K562 (cell line): ENCODE measurements at regions not wholly inside any gene's neighbourhood (a gene's known extent, or its start where the extent isn't known, plus 50 kb on each side); places are given as distances from the start of the nearest gene placed in this dataset.
A peak's percentile ranks its signal among the peaks of the same experiment; 100 is the strongest.

Experiments used
- ATAC-seq: fragments of 200-7000 bp; cut with Tn5 transposase; 3 replicates; pipeline ENCODE4 v1.9.1; 2020; ENCODE audit warnings: moderate library complexity
- BruUV-seq: library from RNA; stranded (reverse); fragments of 400-500 nt; replicated peaks from 2 replicates; lab custom pipeline; 2021; lab: Mats Ljungman, UMichigan
- CTCF ChIA-PET: fragments of 300-600 bp; formaldehyde crosslinking; extraction: SDS; loops from one replicate; lab custom pipeline; 2021; ENCODE audit warnings: low intra/inter-chr PET ratio; lab: Yijun Ruan, JAX
- POLR2A ChIA-PET: fragments of 300-600, 350-650 bp; sonication (Branson Sonifier 250); formaldehyde crosslinking; extraction: SDS; loops from one replicate; lab custom pipeline; 2021; ENCODE audit warnings: antibody characterized with exemption, inconsistent platforms; lab: Yijun Ruan, JAX
- DNase-seq, 4 experiments: peaks; one replicate each; pipeline versions ENCODE4 v3.0.0 to v3.0.0-alpha.2; 2011 to 2018; ENCODE audit warnings: low spot score in 3 of 4, mixed read lengths in 3 of 4; ENCODE audit errors: extremely low read depth in 1 of 4
- FAIRE-seq: peaks from 2 replicates; lab custom pipeline; 2011; peaks lifted over from hg19 to GRCh38; lab: Jason Lieb, UNC
- H2AFZ ChIP-seq: 2 replicates; pipeline ENCODE4 v1.6.0; 2011; ENCODE audit warnings: low read depth, low read length, control low read depth, inconsistent platforms
- H3K27ac ChIP-seq: fragments of 200-600 bp; 3 replicates; pipeline ENCODE4 v1.8.0; 2011; ENCODE audit warnings: low read depth, mild to moderate bottlenecking, control low read depth, inconsistent platforms, low read length, moderate library complexity, mixed read lengths; ENCODE audit errors: extremely low read depth
- H3K27me3 ChIP-seq, 2 experiments: fragments of 300-600 bp in 1 of 2; 2 replicates in 1 of 2; 3 replicates in 1 of 2; pipeline versions ENCODE4 v1.6.0 to v1.8.0; 2011; ENCODE audit warnings: inconsistent platforms in 2 of 2, low read length in 2 of 2, mild to moderate bottlenecking in 1 of 2, mixed read lengths in 1 of 2, moderate library complexity in 1 of 2; ENCODE audit not compliant: control insufficient read depth in 2 of 2, insufficient read depth in 2 of 2
- H3K36me3 ChIP-seq: fragments of 300-600 bp; 3 replicates; pipeline ENCODE4 v1.8.0; 2011; ENCODE audit warnings: mild to moderate bottlenecking, low read length, inconsistent platforms; ENCODE audit not compliant: control insufficient read depth, insufficient read depth
- H3K4me1 ChIP-seq, 2 experiments: fragments of 200-600 bp in 1 of 2; replicated peaks in 1 of 2; 2 replicates in 1 of 2; 3 replicates in 1 of 2; pipeline versions ENCODE4 v1.5.1 to v1.8.0; 2011; ENCODE audit warnings: inconsistent platforms in 2 of 2, low read length in 2 of 2, mild to moderate bottlenecking in 1 of 2, mixed read lengths in 1 of 2, moderate library complexity in 1 of 2; ENCODE audit not compliant: control insufficient read depth in 2 of 2, insufficient read depth in 2 of 2
- H3K4me2 ChIP-seq: 2 replicates; pipeline ENCODE4 v1.6.1; 2011; ENCODE audit warnings: low read length, control low read depth, inconsistent platforms, mixed read lengths; ENCODE audit not compliant: insufficient read depth
- H3K4me3 ChIP-seq: fragments of 200-600 bp; sonication (generic), shearing (Covaris generic); 2 replicates; pipeline ENCODE4 v1.5.1; 2016; ENCODE audit warnings: control low read depth, inconsistent platforms
- H3K79me2 ChIP-seq: fragments of 200-600 bp; 3 replicates; pipeline ENCODE4 v1.8.0; 2011; ENCODE audit warnings: low read length, inconsistent platforms; ENCODE audit not compliant: control insufficient read depth, insufficient read depth
- H3K9ac ChIP-seq, 2 experiments: 2 replicates each; pipeline versions ENCODE4 v1.6.0 to v1.6.1; 2011; ENCODE audit warnings: low read depth in 2 of 2, low read length in 2 of 2, control low read depth in 1 of 2, inconsistent platforms in 1 of 2, mild to moderate bottlenecking in 1 of 2, mixed read lengths in 1 of 2; ENCODE audit not compliant: insufficient read depth in 1 of 2
- H3K9me1 ChIP-seq: one replicate; pipeline ENCODE4 v1.6.0; 2011; ENCODE audit warnings: inconsistent platforms, mild to moderate bottlenecking, low read length, moderate library complexity; ENCODE audit not compliant: control insufficient read depth, insufficient read depth
- H3K9me3 ChIP-seq: replicated peaks from 2 replicates; pipeline ENCODE4 v1.5.1; 2011; ENCODE audit warnings: low read depth, low read length, inconsistent platforms; ENCODE audit not compliant: control insufficient read depth, insufficient read depth
- H4K20me1 ChIP-seq: replicated peaks from 2 replicates; pipeline ENCODE4 v1.6.1; 2011; ENCODE audit warnings: low read length, inconsistent platforms, mixed read lengths; ENCODE audit not compliant: control insufficient read depth, insufficient read depth
- AFF4 ChIP-seq: sonication (generic); formaldehyde crosslinking; IDR thresholded peaks from 2 replicates; pipeline ENCODE4 v1.8.0; 2023; ENCODE audit warnings: mild to moderate bottlenecking, missing genetic modification reagents
- ARID1B ChIP-seq: fragments of 450-650 bp; IDR thresholded peaks from 2 replicates; pipeline ENCODE4 v1.6.1; 2016; ENCODE audit warnings: antibody characterized with exemption, mild to moderate bottlenecking, inconsistent platforms
- CBX5 ChIP-seq: IDR thresholded peaks from 2 replicates; pipeline ENCODE4 v1.6.1; 2014; ENCODE audit warnings: low read depth, borderline replicate concordance
- HMGN3 ChIP-seq: IDR thresholded peaks from 2 replicates; pipeline ENCODE4 v1.6.1; 2011; ENCODE audit warnings: borderline replicate concordance, low read depth, mild to moderate bottlenecking, mixed read lengths, low read length; ENCODE audit not compliant: insufficient read length; ENCODE audit errors: extremely low read depth
- HOMEZ ChIP-seq: fragments of 250-450 bp; sonication (Bioruptor Pico); IDR thresholded peaks from 2 replicates; pipeline ENCODE4 v1.4.0; 2020; ENCODE audit warnings: mild to moderate bottlenecking, moderate library complexity
- MTA2 ChIP-seq: fragments of 450-650 bp; IDR thresholded peaks from 2 replicates; pipeline ENCODE4 v1.6.1; 2016; ENCODE audit warnings: low read depth
- PRDM10 ChIP-seq: fragments of 450-650 bp; IDR thresholded peaks from 2 replicates; pipeline ENCODE4 v1.6.1; 2018; ENCODE audit not compliant: partially characterized antibody
- TBP ChIP-seq: optimal IDR thresholded peaks from 2 replicates; pipeline ENCODE3; 2011; ENCODE audit warnings: low read depth, low read length, improper control_type of control experiment
- WGBS: fragments of 100-300 bp; shearing (Covaris generic); methylation state at CpG from one replicate; pipeline ENCODE4 v1.1.6; 2016; ENCODE audit warnings: low coverage, mixed read lengths; ENCODE audit not compliant: insufficient coverage; ENCODE audit errors: missing lambda C conversion rate; 5-methylcytosine and 5-hydroxymethylcytosine counted together
- in situ Hi-C: fragments of 300-500 bp; cut with MboI; formaldehyde crosslinking; loops from 4 replicates; pipeline ENCODE4 v1.15.0; 2018; ENCODE audit warnings: inconsistent platforms, mixed read lengths
- intact Hi-C: fragments of 100-400 bp; cut with micrococcal nuclease; formaldehyde crosslinking; loops from 2 replicates; pipeline ENCODE4 v1.14.2; 2022
- TF ChIP-seq, protein P1 (sequence below): fragments of 200-800 bp; sonication (Bioruptor generic); IDR thresholded peaks from 2 replicates; pipeline ENCODE4 v1.6.1; 2017; ENCODE audit warnings: missing genetic modification characterization, missing compliant biosample characterization

GRCh38 chr7:45239486-45239885, 81.9 kb downstream of the RAMP3 start (continued):
- TF ChIP-seq TBP = no peak
- no peak for TF ChIP-seq AFF4
- no peak for TF ChIP-seq HMGN3

DNA sequence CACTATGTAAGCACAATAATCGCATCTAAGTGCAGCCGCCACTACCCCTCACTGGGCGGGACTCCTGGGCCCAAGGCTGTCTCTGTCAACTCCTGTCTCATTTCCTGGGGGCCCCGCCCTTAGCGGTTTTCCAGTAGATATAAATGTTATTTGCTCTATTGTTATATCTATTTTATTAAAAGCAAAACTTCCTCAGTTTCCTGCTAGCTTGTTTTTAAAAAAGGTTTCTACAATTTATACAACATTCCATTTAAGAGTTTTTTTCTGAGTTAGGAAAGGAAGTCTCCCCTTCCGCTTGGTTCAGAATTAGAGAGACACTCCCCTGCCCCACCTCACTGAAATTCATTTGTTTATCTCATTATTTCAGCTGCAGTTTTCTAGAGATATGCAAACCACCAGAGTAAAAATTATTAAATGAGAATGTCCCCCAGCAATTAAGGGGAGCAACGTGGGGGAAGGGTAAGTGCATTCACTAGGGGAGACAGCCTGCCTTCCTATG, 82.7 kb downstream of the RAMP3 start:
- intact Hi-C loops = no loop called here
- Histone ChIP-seq H3K27ac (no peak overlapping the region), H3K9me1 (no peaks in the 10 kb centered on the region), H4K20me1 (peaks cover 7% of the 10 kb centered on the region; the same call in 1 of the 2 replicates), H3K36me3 (no peaks in the 10 kb centered on the region), H3K4me1 (peaks cover 7 to 11% of the 10 kb centered on the region in 2 experiments; a peak in 3 of 5 replicates), H3K4me3 (no peak overlapping the region), H2AFZ (no peak overlapping the region; the same call in 1 of the 2 replicates), H3K9me3 (no peaks in the 10 kb centered on the region), H3K79me2 (no peaks in the 10 kb centered on the region), H3K4me2 (no peak overlapping the region; the same call in 1 of the 2 replicates), H3K9ac (no peak overlapping the region), H3K27me3 (peaks cover 9 to 39% of the 10 kb centered on the region in 2 experiments; a peak in 3 of 5 replicates)
- WGBS = 11% methylated on average over 7 of the region's 7 CpGs
- FAIRE-seq (peak; percentile 15), DNase-seq (peak; percentile 22 to 50 (median 44)), ATAC-seq (peak; percentile 67)
- in situ Hi-C loops = no loop called here
- no TSS peak for BruUV-seq
- ChIA-PET POLR2A (no interaction called here), CTCF (no interaction called here)
- TF ChIP-seq MTA2 (no peak), HOMEZ (CRISPR knock-in tag) (no peak), CBX5 (no peak), PRDM10 (peak; percentile 66), ARID1B (peak; percentile 8; the same call in 1 of the 2 replicates)
- TF ChIP-seq, protein P1, sequence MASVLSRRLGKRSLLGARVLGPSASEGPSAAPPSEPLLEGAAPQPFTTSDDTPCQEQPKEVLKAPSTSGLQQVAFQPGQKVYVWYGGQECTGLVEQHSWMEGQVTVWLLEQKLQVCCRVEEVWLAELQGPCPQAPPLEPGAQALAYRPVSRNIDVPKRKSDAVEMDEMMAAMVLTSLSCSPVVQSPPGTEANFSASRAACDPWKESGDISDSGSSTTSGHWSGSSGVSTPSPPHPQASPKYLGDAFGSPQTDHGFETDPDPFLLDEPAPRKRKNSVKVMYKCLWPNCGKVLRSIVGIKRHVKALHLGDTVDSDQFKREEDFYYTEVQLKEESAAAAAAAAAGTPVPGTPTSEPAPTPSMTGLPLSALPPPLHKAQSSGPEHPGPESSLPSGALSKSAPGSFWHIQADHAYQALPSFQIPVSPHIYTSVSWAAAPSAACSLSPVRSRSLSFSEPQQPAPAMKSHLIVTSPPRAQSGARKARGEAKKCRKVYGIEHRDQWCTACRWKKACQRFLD (CRISPR knock-in tag) = no peak
